NCI-H1694 treated with DMSO at 0.1 percent for 48 hours (cell line): ENCODE measurements at regions not wholly inside any gene's neighbourhood (a gene's known extent, or its start where the extent isn't known, plus 50 kb on each side); places are given as distances from the start of the nearest gene placed in this dataset.

Experiments
- DNase-seq: peaks from one replicate; lab custom pipeline; 2025; lab: John Stamatoyannopoulos, UW

DNA sequence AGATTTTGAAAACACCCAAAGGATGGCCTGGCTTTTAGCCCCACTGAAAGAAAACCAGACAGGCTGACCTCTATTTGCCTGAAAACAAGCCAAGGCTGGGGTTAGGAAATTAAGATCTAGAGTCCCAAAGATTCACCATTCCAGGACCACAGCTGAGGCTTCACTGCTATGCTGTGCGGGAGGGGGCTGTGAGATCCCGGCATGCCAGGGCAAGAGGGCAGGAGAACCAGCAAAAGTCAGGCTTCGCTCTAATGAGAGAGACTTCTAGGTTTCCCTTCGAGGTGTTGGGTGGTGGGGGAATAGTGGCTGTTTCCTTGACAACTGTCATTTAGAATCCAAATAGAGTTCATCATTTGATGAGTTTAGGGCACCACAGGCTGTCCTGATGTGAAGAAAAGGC, 152.9 kb upstream of the NFIB start:
- DNase-seq: no peak

GRCh38 chr9:14466429-14466818, 152.5 kb upstream of the NFIB start:
- DNase-seq: no peak

GRCh38 chr9:14462950-14463349, 149.0 kb upstream of the NFIB start:
- no peak for DNase-seq

DNA sequence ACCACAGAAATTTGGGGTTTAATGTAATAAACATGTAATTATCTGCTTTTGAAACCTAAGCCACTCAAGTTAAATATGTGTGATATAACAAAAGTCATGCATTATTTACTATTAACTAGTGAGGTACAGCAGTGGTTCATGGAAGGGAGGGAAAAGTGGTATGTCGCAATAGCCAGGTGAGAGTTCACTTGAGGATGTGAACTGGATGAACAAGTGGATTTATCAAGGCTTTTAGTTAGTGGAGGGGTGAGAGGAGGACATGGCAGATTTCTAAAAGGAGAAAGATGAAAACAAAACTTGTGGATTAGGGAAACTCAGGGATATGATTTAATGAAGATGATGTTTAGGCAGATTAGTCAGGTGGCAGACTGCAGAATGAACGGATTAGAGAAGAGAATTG, 141.3 kb upstream of the NFIB start:
- no peak for DNase-seq

DNA sequence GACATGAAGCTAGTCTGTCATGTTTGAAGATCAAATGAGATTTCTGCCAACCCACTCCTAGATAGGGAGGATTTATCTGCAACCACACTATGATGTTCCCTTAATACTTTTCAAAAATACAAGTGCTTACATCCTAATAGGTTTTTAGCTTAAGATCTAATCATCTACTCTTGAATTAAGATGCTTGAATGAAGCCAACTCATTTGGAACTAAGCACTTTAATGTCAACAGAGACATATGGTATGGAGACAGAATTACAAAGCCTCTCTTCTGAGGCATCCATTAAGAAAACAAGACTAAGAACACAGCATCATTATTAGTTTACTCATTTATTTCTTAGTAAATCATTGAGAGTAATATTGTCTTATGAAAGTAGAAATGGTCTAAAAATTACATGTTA, 139.3 kb upstream of the NFIB start:
- DNase-seq: peak; percentile 76

DNA sequence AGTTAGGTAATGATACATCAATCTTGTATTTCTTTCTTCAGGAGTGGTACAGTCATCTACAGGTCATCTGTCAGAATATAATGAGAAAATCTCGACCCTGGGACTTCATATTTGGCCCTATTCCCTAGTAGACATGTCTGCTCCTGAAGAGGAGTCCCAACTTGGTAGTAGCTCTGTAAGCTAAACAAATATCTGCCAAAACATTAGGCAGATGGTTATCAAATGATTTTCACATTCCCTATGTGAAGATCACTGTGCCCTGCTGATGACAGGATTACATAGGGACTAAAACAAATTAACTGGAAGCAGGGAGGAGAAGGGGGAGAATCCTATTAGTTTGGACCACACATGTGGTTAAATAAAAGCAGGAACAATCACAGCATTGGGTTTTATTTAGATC, 138.6 kb upstream of the NFIB start:
- DNase-seq: peak; percentile 53

- DNase-seq: no peak
Observed at GRCh38 chr9:14451949-14452348, 138.0 kb upstream of the NFIB start.

DNA sequence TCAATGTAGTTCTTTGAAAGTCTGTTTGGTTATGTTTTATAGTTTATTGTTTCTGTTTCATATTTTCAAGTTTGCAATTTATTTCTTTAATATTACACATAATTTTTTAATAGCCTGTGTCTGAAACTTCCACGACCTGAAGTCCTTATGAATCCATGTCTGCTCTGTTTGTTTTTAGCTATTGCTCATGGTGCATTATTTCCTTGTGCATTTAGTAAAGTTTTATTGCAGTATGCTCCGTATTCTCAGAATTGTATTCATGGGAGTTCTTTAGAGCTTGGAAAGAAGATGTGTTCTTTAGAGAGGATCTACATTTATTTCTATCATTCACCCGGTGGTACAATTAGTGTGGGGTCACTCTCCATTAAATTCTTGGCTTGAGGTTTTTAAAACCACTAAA, 133.2 kb upstream of the NFIB start:
- DNase-seq: no peak

DNA sequence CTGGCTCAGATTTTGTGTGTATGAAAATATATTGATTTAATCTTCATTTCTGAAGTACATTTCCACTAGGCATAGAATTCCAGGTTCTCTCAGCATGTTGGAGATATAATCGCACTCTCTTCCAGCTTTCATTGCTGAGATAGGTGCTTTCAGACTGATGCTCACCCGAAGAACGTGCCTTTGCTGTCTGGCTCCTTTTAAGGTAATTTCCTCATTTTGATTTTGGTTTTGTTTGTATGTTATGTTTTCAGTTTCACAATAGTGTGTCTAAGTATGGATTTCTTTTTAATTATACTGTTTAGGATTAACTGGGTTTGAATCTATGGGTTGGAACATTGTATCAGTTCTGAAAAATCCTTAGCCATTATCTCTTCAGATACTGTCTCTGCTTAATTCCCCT, 132.0 kb upstream of the NFIB start:
- no peak for DNase-seq

- no peak for DNase-seq
Observed at GRCh38 chr9:14442956-14443355, 129.0 kb upstream of the NFIB start.

DNA sequence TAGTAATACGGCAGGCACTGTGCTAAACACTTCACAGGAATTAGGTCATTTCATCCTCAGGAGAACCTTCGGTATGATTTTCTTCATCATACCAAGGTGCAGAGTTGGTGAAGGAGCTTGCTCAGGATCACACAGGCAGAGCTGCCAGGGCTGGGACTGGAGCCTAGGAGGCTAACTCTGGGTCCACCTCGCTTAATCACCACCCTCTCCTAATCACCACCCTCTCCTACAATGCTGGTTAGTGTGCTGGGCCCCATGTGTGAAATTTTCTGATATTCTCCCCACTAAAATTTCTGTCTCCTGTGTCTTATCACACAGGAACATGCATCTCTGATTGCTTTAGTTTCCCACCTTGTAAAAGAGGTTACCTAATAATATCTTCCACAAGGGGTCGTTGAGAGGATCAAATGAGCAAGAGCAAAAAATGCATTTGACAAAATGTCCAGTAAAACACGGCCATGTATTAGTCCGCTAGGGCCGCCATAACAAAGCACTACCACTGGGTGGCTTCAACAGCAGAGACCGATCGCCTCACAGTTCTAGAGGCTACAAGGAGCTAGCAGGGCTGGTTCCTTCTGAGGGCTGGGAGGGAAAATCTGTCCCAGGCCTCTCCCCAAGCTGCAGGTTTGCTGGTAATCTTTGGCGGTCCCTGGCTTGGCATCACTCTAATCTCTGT, 128.2 kb upstream of the NFIB start:
- DNase-seq: no peak

- DNase-seq: no peak
Observed at GRCh38 chr9:14441115-14441514, 127.2 kb upstream of the NFIB start.

GRCh38 chr9:14440062-14440461, 126.1 kb upstream of the NFIB start:
- no peak for DNase-seq

DNA sequence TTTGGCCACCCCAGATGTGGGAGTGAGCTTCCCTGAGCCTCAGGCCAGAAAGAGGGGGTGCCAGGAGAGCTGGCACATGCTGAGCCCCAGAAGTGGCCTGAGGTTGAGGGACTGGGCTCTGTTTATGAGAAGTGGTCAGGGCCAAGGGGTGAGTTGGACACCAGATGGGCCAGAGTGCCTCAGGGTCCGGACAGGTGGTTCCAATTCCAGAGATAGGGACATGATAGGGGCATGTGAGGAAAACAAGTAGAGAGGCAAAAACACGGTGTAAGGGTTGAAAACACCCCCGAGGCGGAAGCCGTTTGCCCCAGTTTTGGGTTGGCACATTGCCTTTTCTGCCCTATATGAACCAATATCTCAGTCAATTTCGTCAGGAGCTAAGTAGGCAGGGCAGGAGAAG, 125.6 kb upstream of the NFIB start:
- no peak for DNase-seq

DNA sequence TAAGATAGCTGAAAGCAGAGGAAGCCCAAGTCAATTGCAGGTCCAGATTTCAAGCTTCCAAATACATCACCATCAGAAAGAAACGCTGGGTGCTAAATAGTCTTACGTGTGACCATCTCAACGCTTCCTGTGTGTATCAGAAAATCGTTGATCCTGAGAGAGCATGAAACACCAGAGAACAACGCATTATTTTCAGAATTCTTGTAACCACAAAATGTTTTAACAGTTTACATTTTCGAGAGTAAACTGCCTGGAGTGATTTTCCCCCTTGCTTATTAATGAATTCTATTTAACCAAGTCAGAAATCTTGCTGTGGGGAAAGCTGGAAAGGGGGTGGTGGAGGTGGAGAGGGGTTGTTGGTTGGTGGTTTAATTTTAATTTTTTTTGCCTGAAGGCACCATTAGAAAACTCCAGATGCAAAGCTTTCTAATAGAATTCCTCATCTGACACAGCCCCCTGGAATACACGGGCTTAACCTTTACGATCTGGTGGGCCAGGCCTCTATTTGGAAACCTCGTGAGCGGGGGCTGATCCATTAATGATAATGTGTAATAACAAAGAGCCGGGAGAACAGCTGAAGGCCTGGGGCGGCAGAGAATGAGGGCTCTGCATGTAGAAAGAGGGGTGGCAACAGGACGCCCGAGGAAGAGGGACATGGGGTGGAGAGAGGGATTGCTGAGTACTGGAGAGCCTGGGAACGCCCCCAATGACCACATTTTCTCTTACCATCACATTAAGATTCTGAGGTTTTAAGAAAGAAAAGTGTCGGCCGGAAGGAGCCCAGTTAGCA, 124.5 kb upstream of the NFIB start:
- DNase-seq: no peak

DNA sequence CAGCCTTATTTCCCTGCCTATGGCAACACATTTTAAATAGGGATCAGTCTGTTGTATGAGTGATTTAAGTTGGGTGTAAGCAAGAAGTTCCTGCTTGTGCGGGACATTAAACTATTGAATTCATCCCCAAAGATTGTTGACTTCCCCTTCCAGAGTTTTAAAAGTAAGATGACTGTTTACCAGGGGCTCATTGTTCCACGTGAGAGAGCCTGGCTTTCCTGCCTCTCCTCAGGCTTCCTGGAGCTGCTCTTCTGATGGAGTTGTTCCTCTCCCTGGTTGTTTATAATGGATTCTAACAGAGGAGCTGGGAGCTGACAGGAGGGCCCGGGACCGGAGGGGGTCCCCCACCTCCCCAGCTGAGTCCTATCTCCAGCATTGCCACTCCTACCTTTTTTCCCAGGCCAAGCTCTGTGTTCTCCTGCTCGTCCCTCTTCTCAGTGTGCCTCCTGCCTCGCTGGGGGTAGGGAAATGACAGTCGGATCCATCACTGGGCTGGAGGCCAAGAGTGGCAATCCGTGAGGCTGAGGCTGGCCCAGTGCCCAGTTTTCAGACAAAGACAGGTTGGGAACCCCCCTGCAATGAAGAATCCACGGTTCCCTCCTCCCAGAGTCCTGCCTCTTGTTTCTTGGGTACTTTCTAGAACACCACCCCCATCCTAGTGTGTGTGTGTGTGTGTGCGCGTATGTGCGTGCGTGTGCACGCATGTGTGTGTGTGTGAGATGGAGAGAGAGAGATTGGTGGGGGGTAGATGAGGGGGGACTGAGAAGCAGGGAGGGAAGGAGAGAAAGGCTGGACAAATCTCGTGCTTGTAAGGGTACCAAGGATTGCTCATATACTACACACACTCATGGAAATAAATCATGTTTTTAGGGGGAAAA, 123.7 kb upstream of the NFIB start:
- DNase-seq: peak; percentile 82

DNA sequence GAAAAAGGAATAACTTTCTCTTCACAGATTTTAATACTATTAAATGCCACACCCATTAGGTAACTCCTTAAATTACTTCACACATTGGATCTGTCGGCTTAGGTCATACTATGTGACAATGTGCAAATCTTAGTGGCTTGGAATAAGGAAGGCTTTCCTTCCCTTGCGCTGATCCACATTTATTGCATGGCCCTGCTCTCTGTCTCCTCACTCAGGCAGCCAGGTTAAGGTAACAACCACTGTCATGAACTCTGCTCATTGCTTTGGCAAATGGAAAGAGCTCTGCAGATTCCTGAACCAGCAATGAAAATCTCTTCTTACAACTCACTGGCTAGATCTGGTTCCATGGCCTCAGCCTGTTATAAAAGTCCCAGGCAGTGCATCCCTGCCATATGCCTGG, 121.9 kb upstream of the NFIB start:
- no peak for DNase-seq

GRCh38 chr9:14434971-14435718, 121.2 kb upstream of the NFIB start:
- no peak for DNase-seq

- DNase-seq: no peak
Observed at GRCh38 chr9:14434158-14434504, 120.2 kb upstream of the NFIB start.

GRCh38 chr9:14433351-14434157, 119.6 kb upstream of the NFIB start:
- peak; percentile 85 for DNase-seq

DNA sequence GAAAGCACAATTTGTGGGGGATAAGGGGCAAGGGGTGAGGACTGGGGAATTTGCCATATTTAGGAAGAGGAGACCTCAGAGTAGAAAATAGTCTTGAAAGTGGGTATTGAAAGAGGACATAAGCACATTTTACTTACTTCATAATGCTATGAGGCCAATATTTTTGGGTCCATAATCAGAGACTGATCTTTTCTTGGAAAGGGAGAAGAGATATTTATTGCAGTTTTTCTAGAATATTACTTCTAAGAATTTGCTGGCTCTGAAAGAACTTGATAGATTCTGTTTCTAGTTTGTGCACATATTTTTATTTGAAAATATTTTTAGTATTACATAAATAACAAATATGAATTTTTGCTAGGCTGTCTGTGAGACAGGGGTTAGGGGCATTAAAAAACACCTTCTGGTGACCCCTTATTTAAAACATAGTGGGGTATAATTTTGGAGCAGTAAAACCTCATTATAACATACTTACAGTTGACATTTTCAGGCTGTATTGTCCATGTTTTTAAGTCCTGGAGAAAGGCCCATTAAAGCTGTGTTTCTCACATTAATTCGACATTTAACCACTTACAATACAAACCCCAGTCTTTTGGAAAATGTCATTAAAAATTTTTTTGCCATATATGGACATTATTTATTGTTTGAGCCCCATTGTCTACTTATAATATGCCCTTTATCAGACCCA, 118.9 kb upstream of the NFIB start:
- no peak for DNase-seq
